CD4-positive, alpha-beta T cell treated with Interleukin-4 for 4 hours (primary cell): ENCODE measurements at regions not wholly inside any gene's neighbourhood (a gene's known extent, or its start where the extent isn't known, plus 50 kb on each side); places are given as distances from the start of the nearest gene placed in this dataset.

Source experiments
- DNase-seq: peaks from one replicate; pipeline ENCODE4 v3.0.0-alpha.2; 2020

- DNase-seq, result no peak
Measured at GRCh38 chr4:152157629-152158028, 378.3 kb downstream of the FBXW7 start.

DNA sequence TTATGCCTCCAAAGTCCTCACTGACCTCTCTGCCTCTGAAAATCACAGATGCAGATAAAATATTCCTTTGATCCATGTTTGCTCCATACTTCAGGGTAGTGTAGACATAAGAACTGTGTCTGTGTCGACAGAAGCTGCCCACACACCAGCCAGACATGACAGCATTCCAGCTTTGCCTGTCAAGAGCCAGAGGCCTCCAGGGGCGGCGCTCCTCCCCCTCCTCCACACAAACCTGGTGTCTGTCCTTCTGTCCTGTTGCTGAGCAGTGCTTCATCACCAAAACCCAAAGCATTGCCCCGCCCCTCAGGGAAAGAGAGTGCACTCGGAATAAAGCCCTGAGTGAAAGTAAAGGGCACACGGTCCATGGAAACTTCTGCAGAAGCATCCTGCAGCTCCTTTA is 379.4 kb downstream of the FBXW7 start:
- DNase-seq, result no peak

- no peak for DNase-seq
Measured at GRCh38 chr4:152155070-152155469, 380.8 kb downstream of the FBXW7 start.

DNA sequence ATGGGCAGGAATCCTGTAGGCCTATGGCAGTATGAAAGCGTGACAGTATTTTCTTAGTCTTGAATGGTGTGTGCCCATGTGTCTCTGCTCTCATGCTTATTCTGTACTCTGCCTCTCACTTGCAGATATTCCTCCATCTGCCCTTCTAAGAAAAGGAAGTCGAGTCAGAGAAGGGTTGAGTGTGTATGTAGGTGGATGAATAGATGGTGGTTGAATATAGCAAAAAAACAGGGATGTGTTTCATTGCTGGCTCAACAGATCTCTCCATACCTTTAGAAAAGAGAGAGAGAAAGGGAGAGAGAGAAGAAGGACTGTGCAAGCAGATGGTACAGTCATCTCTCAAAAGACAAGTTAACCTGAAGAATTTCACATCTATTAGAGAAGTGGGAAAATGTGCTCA is 381.5 kb downstream of the FBXW7 start:
- no peak for DNase-seq

DNA sequence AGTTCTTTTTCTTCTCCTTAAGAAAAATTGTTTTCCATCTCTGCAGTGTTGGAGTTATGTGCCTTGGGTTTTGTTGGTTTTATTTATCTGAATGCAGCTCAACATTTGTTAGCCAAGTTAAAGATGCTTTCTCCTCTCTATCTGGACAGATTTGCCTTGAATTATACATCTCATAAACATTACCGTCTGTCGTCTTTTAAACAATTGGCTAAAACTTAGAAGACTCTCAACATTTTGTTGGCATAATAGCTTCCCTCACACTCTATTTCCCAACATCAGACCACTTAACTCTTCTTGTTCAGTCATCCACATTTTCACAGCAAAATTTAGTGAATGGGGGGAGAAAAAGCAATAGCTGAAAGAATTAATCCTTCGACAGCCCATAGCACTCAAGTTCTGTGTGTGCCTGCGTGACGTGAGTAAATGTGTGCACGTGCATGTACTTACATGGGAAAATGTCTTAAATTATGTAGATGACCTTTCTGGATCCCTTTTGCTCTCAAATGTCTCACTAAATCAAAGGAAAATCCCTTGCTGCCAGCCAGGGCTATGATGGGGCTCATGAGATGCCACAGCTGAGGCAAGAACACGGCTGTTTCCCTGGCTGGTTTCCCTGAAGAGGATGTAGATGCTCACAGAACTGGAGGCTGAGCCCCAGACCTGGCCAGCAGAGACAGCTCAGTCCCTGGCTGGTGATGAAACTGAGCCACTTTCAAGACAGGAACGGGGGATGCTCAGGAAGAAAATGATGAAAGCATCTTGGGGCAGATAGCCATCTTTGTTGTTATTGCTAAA is 382.2 kb downstream of the FBXW7 start:
- no peak for DNase-seq

- no peak for DNase-seq
Measured at GRCh38 chr4:152150214-152150613, 385.7 kb downstream of the FBXW7 start.

- no peak for DNase-seq
Measured at GRCh38 chr4:152149745-152150144, 386.1 kb downstream of the FBXW7 start.

- no peak for DNase-seq
Measured at GRCh38 chr4:152148057-152148456, 387.2 kb upstream of the GATB start.

DNA sequence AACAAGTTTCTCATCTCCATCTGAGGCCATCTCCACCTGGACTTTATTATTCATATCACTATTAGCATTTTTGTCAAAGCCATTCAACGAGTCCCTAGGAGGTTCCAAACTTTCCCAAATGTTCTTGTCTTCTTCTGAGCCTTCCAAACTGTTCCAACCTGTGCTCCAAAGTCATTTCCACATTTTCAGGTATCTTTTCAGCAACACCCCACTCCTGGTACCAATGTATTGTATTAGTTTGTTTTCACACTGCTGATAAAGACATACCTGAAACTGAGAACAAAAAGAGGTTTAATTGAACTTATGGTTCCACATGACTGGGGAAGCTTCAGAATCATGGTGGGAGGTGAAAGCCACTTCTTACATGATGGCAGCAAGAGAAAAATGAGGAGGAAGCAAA is 385.4 kb upstream of the GATB start:
- DNase-seq, result no peak

- DNase-seq, result no peak
Measured at GRCh38 chr4:152143806-152144205, 383.0 kb upstream of the GATB start.

DNA sequence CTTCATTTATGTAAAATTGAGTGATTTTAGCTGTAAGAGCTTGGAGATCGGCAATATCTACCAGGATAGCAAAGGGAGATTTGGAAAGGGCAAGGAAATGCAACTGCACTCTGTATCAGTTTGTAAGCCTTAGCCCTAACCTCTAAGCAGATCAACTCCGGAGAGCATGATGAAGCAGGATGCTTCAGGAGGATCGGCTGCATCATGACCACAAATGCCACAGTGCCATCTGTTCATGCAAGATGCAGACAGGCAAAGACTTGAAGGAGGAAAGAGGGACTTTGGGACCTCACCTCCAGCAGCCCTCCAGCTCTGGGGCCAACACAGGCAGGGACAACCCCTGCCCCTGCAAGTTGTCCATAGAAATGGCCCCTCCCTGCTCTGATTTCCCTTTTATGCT is 377.6 kb upstream of the GATB start:
- DNase-seq, result peak; percentile 26

- no peak for DNase-seq
Measured at GRCh38 chr4:152132776-152133175, 372.0 kb upstream of the GATB start.

DNA sequence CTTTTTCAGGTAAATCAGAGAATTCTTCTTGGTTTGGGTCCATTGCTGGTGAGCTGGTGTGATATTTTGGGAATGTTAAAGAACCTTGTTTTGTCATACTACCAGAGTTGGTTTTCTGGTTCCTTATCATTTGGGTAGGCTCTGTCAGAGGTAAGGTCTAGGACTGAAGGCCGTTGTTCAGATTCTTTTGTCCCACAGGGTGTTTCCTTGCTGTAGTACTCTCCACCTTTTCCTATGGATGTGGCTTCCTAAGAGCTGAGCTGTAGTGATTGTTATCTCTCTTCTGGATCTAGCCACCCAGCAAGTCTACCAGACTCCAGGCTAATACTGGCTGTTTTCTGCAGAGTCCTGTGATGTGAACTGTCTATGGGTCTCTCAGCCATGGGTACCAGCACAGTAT is 367.5 kb upstream of the GATB start:
- no peak for DNase-seq

DNA sequence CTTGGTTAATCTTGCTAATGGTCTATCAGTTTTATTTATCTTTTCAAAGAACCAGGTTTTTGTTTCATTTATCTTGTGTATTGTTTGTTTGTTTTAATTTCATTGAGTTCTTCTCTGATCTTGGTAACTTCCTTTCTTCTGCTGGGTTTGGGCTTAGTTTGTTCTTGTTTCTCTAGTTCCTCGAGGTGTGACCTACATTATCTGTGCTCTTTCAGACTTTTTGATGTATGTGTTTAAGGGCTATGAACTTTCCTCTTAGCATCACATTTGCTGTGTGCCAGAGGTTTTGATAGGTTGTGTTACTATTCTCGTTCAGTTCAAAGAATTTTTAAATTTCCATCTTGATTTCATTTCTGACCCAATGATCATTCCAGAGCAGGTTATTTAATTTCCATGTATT is 365.4 kb upstream of the GATB start:
- no peak for DNase-seq

GRCh38 chr4:152118819-152119553 is 358.2 kb upstream of the GATB start:
- DNase-seq, result no peak

DNA sequence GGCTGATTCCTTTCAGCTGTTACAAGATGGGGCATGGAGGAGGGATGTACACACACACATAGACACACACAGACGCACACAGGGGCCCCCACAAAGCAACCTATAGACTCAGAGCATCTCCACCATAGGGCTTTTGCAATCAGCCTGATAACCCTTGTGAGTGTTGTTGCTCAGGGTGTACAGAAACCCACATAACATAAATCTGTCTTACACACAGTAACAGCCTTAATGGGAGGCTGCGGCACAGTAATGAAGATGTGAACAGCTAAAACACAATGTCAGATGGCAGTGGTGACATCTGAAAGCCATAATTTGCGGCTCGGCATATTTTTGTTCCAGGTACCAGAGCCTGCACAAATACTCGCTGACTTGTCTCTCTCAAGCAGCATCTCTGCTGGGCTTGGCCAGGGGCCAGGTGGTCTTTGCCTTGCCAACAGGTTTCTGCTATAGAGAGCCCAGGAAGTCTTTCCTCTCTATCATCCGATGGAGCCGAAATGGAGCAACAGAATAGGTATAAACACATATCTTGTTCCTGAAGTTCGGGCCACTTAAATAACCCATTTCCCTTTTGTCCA is 357.2 kb upstream of the GATB start:
- DNase-seq, result no peak

- DNase-seq, result no peak
Measured at GRCh38 chr4:152117520-152117919, 356.7 kb upstream of the GATB start.

DNA sequence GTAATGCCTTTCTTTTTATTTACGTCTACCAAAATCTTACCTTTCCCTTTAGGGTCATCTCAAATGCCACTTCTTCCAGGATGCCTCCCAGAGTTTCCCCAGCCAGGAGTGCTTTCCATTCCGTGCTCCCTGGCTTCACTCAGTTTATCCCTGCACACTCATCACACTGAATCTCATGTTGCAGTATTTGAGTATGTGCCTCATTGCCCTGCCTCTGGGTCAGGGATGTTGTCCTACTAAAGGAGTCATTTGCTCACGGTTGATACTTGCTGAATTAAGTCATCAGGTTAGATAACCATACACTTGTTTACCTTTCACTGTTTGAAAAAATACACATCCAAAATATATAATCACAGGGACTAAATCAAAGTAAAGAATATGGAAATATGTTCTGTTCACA is 356.2 kb upstream of the GATB start:
- DNase-seq, result no peak

DNA sequence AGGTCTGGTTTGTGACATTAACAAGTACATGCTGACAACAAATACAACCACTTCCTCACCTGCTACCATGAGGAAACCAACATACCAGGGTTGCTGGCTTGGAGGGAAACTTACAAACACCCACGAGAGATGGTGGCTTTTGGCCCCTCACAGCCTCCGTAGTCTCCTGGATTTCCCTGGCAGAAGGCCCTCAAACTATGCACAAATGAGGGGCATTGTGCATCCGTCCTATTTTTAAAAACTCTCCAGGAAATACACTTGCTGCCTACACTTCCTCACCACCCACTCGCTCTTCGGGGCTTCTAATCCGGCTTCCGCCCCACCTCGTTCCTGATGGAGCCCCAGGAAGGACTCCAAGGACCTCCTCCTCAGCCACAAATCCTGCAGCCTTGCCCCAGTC is 355.0 kb upstream of the GATB start:
- DNase-seq, result peak; percentile 57

DNA sequence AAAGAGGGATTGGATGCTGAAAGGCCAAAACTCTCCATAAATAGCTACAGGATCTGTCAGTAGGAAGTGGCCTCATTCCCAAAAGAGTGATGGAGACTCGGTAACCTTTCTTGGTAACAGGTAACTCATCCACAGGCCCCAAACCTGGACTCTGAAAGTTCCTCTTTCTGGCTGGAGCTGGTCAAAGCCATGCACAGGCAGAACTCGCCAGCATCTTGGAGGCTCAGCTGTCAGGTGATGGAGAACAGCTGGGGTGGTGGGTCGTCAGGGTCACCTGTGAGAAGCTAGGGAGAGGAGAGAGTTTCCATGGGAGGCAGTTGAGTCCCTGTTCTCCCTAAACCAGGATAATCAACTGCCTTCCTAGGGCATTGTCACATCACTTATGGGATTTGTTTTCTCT is 354.3 kb upstream of the GATB start:
- no peak for DNase-seq

GRCh38 chr4:152114562-152114961 is 353.8 kb upstream of the GATB start:
- DNase-seq, result no peak

- no peak for DNase-seq
Measured at GRCh38 chr4:152112887-152113286, 352.1 kb upstream of the GATB start.

- DNase-seq, result no peak
Measured at GRCh38 chr4:152112190-152112589, 351.4 kb upstream of the GATB start.

GRCh38 chr4:152110780-152111179 is 350.0 kb upstream of the GATB start:
- no peak for DNase-seq
